PC-9 (cell line): ENCODE measurements at regions not wholly inside any gene's neighbourhood (a gene's known extent, or its start where the extent isn't known, plus 50 kb on each side); places are given as distances from the start of the nearest gene placed in this dataset.

Experiments used
- BruUV-seq: library from RNA; stranded (reverse); fragments of 400-500 nt; replicated peaks from 2 replicates; lab custom pipeline; 2021; lab: Mats Ljungman, UMichigan
- CTCF ChIA-PET: fragments of 300-600 bp; sonication (Branson Sonifier 250); formaldehyde crosslinking; loops from one replicate; lab custom pipeline; 2022; ENCODE audit warnings: antibody characterized with exemption; lab: Charles Lee
- POLR2A ChIA-PET: fragments of 300-600 bp; sonication (Branson Sonifier 250); formaldehyde crosslinking; loops from one replicate; lab custom pipeline; 2022; ENCODE audit warnings: antibody characterized with exemption; ENCODE audit not compliant: unreplicated experiment; lab: Charles Lee
- DNase-seq, 2 experiments: peaks; one replicate each; pipeline versions ENCODE4 v3.0.0 to v3.0.0-alpha.2; 2015 to 2022; ENCODE audit warnings: mixed read lengths in 1 of 2
- H2AFZ ChIP-seq: fragments of 200-600 bp; sonication (generic); 2 replicates; pipeline ENCODE4 v1.8.1; 2017; ENCODE audit warnings: antibody characterized with exemption
- H3F3A ChIP-seq: fragments of 200-600 bp; sonication (generic); 2 replicates; pipeline ENCODE4 v1.8.1; 2017; ENCODE audit warnings: antibody characterized with exemption, mild to moderate bottlenecking, low read depth; ENCODE audit not compliant: insufficient read depth
- H3K27ac ChIP-seq: fragments of 200-600 bp; sonication (generic); 2 replicates; pipeline ENCODE4 v1.6.1; 2016; ENCODE audit warnings: mixed run types
- H3K27me3 ChIP-seq: fragments of 200-600 bp; sonication (generic); 2 replicates; pipeline ENCODE4 v1.6.1; 2016; ENCODE audit warnings: low read depth, mixed run types; ENCODE audit not compliant: insufficient read depth
- H3K36me3 ChIP-seq: fragments of 200-600 bp; sonication (generic); 2 replicates; pipeline ENCODE4 v1.6.1; 2016; ENCODE audit warnings: low read depth, mixed run types
- H3K4me1 ChIP-seq: fragments of 200-600 bp; sonication (generic); replicated peaks from 2 replicates; pipeline ENCODE4 v1.6.1; 2016; ENCODE audit warnings: mixed run types; ENCODE audit not compliant: insufficient read depth
- H3K4me2 ChIP-seq: fragments of 200-600 bp; sonication (generic); 2 replicates; pipeline ENCODE4 v1.6.1; 2017; ENCODE audit warnings: mixed run types
- H3K4me3 ChIP-seq: fragments of 200-600 bp; sonication (generic); 2 replicates; pipeline ENCODE4 v1.6.1; 2016; ENCODE audit warnings: mixed run types
- H3K79me2 ChIP-seq: fragments of 200-600 bp; sonication (generic); 2 replicates; pipeline ENCODE4 v1.6.1; 2017; ENCODE audit warnings: low read depth, mixed run types
- H3K9me2 ChIP-seq: fragments of 200-600 bp; sonication (generic); 2 replicates; pipeline ENCODE4 v1.8.1; 2017; ENCODE audit warnings: mild to moderate bottlenecking; ENCODE audit not compliant: insufficient read depth
- H3K9me3 ChIP-seq: fragments of 200-600 bp; sonication (generic); 2 replicates; pipeline ENCODE4 v1.8.1; 2016; ENCODE audit warnings: low read depth; ENCODE audit not compliant: insufficient read depth
- H4K20me1 ChIP-seq: fragments of 200-600 bp; sonication (generic); 2 replicates; pipeline ENCODE4 v1.8.1; 2017; ENCODE audit not compliant: insufficient read depth
- CTCF ChIP-seq: fragments of 200-600 bp; sonication (generic); conservative IDR thresholded peaks from 2 replicates; pipeline ENCODE4 v1.6.1; 2017; ENCODE audit warnings: mixed run types, antibody characterized with exemption, mild to moderate bottlenecking, moderate library complexity
- EZH2 ChIP-seq: fragments of 200-600 bp; sonication (generic); IDR thresholded peaks from 2 replicates; pipeline ENCODE4 v1.8.0; 2017; ENCODE audit warnings: antibody characterized with exemption, low read depth
- intact Hi-C: fragments of 100-400 bp; cut with micrococcal nuclease; formaldehyde crosslinking; loops from one replicate; pipeline ENCODE4 v1.10.0; 2022; ENCODE audit not compliant: unreplicated experiment

DNA sequence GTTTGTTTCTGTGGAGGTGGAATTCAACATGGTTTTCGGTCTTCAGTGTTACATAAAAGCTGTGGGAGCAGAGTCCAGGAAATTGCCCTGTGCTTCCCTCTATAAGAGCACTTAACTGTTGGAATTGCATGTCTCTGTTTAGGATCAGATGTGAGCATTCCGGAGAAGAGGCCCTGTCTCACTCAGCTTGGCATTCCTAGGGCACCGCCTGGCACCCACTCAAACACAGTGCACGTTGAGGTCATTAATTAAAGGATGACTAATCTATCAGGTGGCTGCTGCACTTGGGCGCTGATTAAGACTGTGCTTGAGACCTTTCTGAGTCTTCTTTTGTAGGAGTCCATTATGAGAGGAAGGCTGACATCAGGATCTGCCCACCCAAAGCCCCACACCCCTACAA lies 82.8 kb upstream of the VIPR2 start:
- no peak overlapping the region for H3K27ac ChIP-seq
- no peak overlapping the region for H2AFZ ChIP-seq
- peaks cover 95% of the 10 kb centered on the region for H3K27me3 ChIP-seq
- H3K4me3 ChIP-seq: no peak overlapping the region
- intact Hi-C loops: no loop called here
- H3K36me3 ChIP-seq: no peaks in the 10 kb centered on the region
- TF ChIP-seq CTCF (no peak), EZH2 (no peak)
- H3K4me1 ChIP-seq: no peaks in the 10 kb centered on the region
- H3K79me2 ChIP-seq: no peaks in the 10 kb centered on the region
- no TSS peak for BruUV-seq
- CTCF ChIA-PET: no interaction called here
- no peaks in the 10 kb centered on the region for H3F3A ChIP-seq
- no peak overlapping the region for H3K4me2 ChIP-seq
- H4K20me1 ChIP-seq: no peaks in the 10 kb centered on the region
- H3K9me3 ChIP-seq: no peaks in the 10 kb centered on the region
- peak in 1 of 2 experiments; percentile 33 for DNase-seq
- H3K9me2 ChIP-seq: no peaks in the 10 kb centered on the region
- POLR2A ChIA-PET: no interaction called here

DNA sequence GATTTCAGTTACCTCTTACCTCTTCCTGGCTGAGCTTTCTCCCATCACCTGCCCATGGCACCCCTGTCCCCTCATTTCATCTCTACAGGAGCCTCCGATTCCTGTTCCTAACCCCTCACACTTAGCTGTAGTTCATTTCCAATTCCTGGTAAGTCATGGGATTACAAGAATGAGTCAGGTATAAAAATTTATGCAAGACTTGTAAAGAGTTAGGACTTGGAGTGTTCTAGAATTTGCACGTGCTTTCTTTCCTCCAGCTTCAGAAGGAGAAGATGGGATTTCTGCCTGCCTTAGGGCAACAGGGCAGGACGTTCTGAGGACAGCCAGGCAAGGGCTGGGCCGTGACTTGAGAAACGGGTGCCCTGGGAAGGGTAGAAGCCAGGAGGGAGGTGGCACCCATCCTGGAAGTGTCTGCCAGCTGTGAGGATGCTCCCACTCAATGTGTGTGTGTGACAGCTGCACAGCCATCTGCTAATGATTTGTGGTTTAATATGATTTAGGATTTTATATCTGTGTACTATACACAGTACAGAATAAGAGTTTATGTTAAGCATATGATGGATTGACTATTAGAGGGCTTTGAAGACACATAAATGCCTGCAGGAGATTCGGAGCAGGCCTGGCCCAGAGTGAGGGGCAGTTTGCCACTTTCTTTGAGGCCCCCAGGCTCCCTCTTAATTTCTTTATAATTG lies 81.5 kb upstream of the VIPR2 start:
- H3K27ac ChIP-seq: no peak overlapping the region
- no peaks in the 10 kb centered on the region for H3K79me2 ChIP-seq
- CTCF ChIA-PET: no interaction called here
- H4K20me1 ChIP-seq: no peaks in the 10 kb centered on the region
- intact Hi-C loops: no loop called here
- H3K4me1 ChIP-seq: no peaks in the 10 kb centered on the region
- H3F3A ChIP-seq: no peaks in the 10 kb centered on the region
- no peaks in the 10 kb centered on the region for H3K9me3 ChIP-seq
- no peaks in the 10 kb centered on the region for H3K36me3 ChIP-seq
- DNase-seq: peak in 1 of 2 experiments; percentile 28
- TF ChIP-seq EZH2 (no peak), CTCF (no peak)
- POLR2A ChIA-PET: no interaction called here
- H3K27me3 ChIP-seq: peaks cover 83% of the 10 kb centered on the region
- no peak overlapping the region for H3K4me2 ChIP-seq
- H3K4me3 ChIP-seq: no peak overlapping the region
- no peaks in the 10 kb centered on the region for H3K9me2 ChIP-seq
- H2AFZ ChIP-seq: no peak overlapping the region
- BruUV-seq: no TSS peak

- Histone ChIP-seq H4K20me1 (no peaks in the 10 kb centered on the region), H3K27me3 (peaks cover 59% of the 10 kb centered on the region), H3K27ac (no peak overlapping the region), H3K4me3 (no peak overlapping the region), H3F3A (no peaks in the 10 kb centered on the region), H2AFZ (no peak overlapping the region), H3K9me2 (no peaks in the 10 kb centered on the region), H3K4me2 (no peak overlapping the region), H3K36me3 (no peaks in the 10 kb centered on the region), H3K79me2 (no peaks in the 10 kb centered on the region), H3K4me1 (no peaks in the 10 kb centered on the region), H3K9me3 (no peaks in the 10 kb centered on the region)
- DNase-seq: peak in 1 of 2 experiments; percentile 6
- ChIA-PET POLR2A (no interaction called here), CTCF (no interaction called here)
- no TSS peak for BruUV-seq
- no peak for TF ChIP-seq EZH2
- TF ChIP-seq CTCF: no peak
- intact Hi-C loops: no loop called here
Measured at GRCh38 chr7:159218607-159219006, 73.9 kb upstream of the VIPR2 start.
